Aorta (tissue), 5 donors: ENCODE measurements at regions not wholly inside any gene's neighbourhood (a gene's known extent, or its start where the extent isn't known, plus 50 kb on each side); places are given as distances from the start of the nearest gene placed in this dataset.

Experiments
- ATAC-seq: fragments of 200-7000 bp; cut with Tn5 transposase; one replicate; pipeline ENCODE4 v1.9.1; 2022; ENCODE audit warnings: moderate library complexity; ENCODE audit not compliant: low FRiP score
- DNase-seq, 2 donors: peaks; one replicate each; pipeline ENCODE4 v3.0.0-alpha.2; 2020
- H3K27ac ChIP-seq, 2 donors: one replicate each; pipeline ENCODE4 v1.5.1; 2013; ENCODE audit warnings: low read length in 2 of 2, mild to moderate bottlenecking in 2 of 2, moderate library complexity in 2 of 2, control low read depth in 1 of 2, inconsistent platforms in 1 of 2, low read depth in 1 of 2
- H3K27me3 ChIP-seq, 2 donors: one replicate each; pipeline ENCODE4 v1.6.1; 2013; ENCODE audit warnings: control low read depth in 1 of 2, low read length in 1 of 2, mild to moderate bottlenecking in 1 of 2, moderate library complexity in 1 of 2; ENCODE audit not compliant: insufficient read depth in 2 of 2, control insufficient read depth in 1 of 2
- H3K36me3 ChIP-seq, 2 donors: one replicate each; pipeline ENCODE4 v1.6.1; 2013; ENCODE audit warnings: control low read depth in 1 of 2, low read length in 1 of 2, mild to moderate bottlenecking in 1 of 2; ENCODE audit not compliant: insufficient read depth in 2 of 2, control insufficient read depth in 1 of 2
- H3K4me1 ChIP-seq, 2 donors: one replicate each; pipeline ENCODE4 v1.6.1; 2013; ENCODE audit warnings: low read length in 2 of 2, control low read depth in 1 of 2, mild to moderate bottlenecking in 1 of 2, moderate library complexity in 1 of 2; ENCODE audit not compliant: insufficient read depth in 2 of 2, control insufficient read depth in 1 of 2
- H3K4me3 ChIP-seq, 2 donors: one replicate each; pipeline ENCODE4 v1.5.1; 2013; ENCODE audit warnings: low read length in 2 of 2, control low read depth in 1 of 2, mild to moderate bottlenecking in 1 of 2
- H3K9me3 ChIP-seq: one replicate; pipeline ENCODE4 v1.6.1; 2013; ENCODE audit warnings: mild to moderate bottlenecking, low read length; ENCODE audit not compliant: control insufficient read depth
- WGBS, 2 donors: extraction: QIAGEN DNeasy Blood & Tissue Kit; methylation state at CpG; one replicate each; pipeline ENCODE4 v1.1.7; 2013; 5-methylcytosine and 5-hydroxymethylcytosine counted together
- intact Hi-C, 2 donors: fragments of 100-400 bp; cut with DNase I; formaldehyde crosslinking; loops; one replicate each; pipeline versions ENCODE4 v1.14.2 to v1.15.0; 2022
- donor health status: healthy with polysubstance abuse.
- donor health status: Bipolar disorder and iron deficiency.
- donor health status: DM: no; HTN: no; CAD: no.
- donor health status: DM: no; HTN: no; CAD: no.
- donor health status: DM: yes; HTN: yes; CAD: no.

DNA sequence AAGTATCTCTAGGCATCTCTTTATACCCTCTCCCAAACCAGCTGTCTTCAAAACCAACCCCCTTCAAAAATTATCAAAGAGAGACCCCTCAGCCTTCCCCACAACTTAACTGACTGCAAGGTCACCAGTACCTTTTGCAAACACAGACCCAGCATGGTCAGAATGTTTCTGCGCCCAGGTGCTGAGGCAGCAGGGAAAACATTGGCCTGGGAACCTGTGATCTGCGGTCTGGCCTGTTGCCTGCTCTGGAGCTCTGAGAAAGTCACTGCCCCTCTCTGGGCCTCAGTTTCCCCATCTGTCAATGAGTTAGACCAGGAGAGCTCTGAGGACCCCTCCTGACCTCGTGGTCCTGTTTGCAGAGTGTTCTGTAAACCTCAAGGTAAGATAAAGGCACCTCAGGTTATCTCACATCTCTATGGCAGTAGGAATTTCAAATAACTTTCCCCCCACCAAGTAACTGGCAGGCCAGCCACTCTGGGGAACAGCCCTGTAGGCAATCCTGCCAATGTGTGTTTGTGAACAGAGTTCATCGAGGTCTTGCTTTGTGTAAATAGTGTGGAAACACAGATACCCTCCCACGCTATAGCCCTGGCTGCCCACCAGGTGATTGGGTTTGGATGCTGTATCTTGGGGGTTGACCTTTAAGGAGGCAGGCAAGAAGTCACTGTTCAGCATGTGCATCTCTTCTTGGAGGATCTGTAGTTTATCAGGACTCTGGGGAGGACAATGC lies 50.0 kb upstream of the SMAD6 start:
- no peaks in the 10 kb centered on the region for H3K9me3 ChIP-seq
- H3K27me3 ChIP-seq: no peaks in the 10 kb centered on the region
- H3K27ac ChIP-seq: no peak overlapping the region
- H3K4me3 ChIP-seq: no peak overlapping the region
- no peaks in the 10 kb centered on the region for H3K4me1 ChIP-seq
- intact Hi-C loops: no loop called here
- ATAC-seq (no peak), DNase-seq (peak in 1 of 2 donors; percentile 30)
- H3K36me3 ChIP-seq: no peaks in the 10 kb centered on the region
- 75 to 76% methylated on average over 5 of the region's 5 CpGs for WGBS, 2 donors
